PFSK-1 (cell line): ENCODE measurements at regions not wholly inside any gene's neighbourhood (a gene's known extent, or its start where the extent isn't known, plus 50 kb on each side); places are given as distances from the start of the nearest gene placed in this dataset.

ENCODE experiments used
- FOXP2 ChIP-seq: optimal IDR thresholded peaks from 2 replicates; pipeline ENCODE3; 2011; ENCODE audit warnings: borderline replicate concordance, control low read depth, inconsistent platforms; ENCODE audit not compliant: insufficient read depth; ENCODE audit errors: extremely low read length, extremely low read depth
- POLR2AphosphoS5 ChIP-seq: IDR thresholded peaks from 2 replicates; pipeline ENCODE4 v1.6.1; 2012; ENCODE audit warnings: low read depth, mild to moderate bottlenecking, control low read depth, low read length, moderate library complexity
- SIN3A ChIP-seq: IDR thresholded peaks from 2 replicates; pipeline ENCODE4 v1.6.1; 2012; ENCODE audit warnings: mild to moderate bottlenecking, low read length, moderate library complexity, borderline replicate concordance; ENCODE audit not compliant: insufficient read depth
- TAF1 ChIP-seq: IDR thresholded peaks from 2 replicates; pipeline ENCODE4 v1.6.1; 2012; ENCODE audit warnings: low read length, control low read depth, borderline replicate concordance; ENCODE audit not compliant: insufficient read depth
- TF ChIP-seq, protein P1 (sequence below), 2 experiments: IDR thresholded peaks; 2 replicates each; pipeline versions ENCODE4 v1.6.1 to v1.8.0; 2011 to 2012; ENCODE audit warnings: low read depth in 2 of 2, low read length in 2 of 2, control low read depth in 1 of 2, inconsistent platforms in 1 of 2, mild to moderate bottlenecking in 1 of 2, moderate library complexity in 1 of 2; ENCODE audit not compliant: insufficient read depth in 1 of 2

DNA sequence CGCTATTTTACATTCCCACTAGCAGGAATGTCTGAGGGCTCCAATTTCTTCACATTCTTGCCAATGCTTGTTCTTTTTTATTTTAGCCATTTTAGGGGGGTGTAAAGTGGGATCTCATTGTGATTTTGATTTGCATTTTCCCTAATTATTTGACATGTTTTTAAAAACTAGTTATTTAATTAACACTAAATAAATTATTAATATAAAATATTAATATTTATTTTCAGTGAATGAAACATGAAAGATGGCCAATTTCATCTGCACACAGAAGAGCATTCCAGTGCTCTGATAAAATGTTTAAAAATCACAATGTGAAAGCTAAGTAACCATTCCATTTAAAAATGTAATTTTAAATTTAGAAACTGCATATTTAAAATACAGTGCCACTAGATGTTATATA, 322.2 kb upstream of the ZNF521 start:
- TF ChIP-seq POLR2AphosphoS5 (no peak), SIN3A (no peak), TAF1 (no peak), FOXP2 (no peak)
- TF ChIP-seq, protein P1, sequence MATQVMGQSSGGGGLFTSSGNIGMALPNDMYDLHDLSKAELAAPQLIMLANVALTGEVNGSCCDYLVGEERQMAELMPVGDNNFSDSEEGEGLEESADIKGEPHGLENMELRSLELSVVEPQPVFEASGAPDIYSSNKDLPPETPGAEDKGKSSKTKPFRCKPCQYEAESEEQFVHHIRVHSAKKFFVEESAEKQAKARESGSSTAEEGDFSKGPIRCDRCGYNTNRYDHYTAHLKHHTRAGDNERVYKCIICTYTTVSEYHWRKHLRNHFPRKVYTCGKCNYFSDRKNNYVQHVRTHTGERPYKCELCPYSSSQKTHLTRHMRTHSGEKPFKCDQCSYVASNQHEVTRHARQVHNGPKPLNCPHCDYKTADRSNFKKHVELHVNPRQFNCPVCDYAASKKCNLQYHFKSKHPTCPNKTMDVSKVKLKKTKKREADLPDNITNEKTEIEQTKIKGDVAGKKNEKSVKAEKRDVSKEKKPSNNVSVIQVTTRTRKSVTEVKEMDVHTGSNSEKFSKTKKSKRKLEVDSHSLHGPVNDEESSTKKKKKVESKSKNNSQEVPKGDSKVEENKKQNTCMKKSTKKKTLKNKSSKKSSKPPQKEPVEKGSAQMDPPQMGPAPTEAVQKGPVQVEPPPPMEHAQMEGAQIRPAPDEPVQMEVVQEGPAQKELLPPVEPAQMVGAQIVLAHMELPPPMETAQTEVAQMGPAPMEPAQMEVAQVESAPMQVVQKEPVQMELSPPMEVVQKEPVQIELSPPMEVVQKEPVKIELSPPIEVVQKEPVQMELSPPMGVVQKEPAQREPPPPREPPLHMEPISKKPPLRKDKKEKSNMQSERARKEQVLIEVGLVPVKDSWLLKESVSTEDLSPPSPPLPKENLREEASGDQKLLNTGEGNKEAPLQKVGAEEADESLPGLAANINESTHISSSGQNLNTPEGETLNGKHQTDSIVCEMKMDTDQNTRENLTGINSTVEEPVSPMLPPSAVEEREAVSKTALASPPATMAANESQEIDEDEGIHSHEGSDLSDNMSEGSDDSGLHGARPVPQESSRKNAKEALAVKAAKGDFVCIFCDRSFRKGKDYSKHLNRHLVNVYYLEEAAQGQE (IDR thresholded peaks at IDR 0.05; ENCODE audit: insufficient read depth in 1 of 2, low read depth in 2 of 2, low read length in 2 of 2): no peak
